ENCODE measurements at regions not wholly inside any gene's neighbourhood (a gene's known extent, or its start where the extent isn't known, plus 50 kb on each side); places are given as distances from the start of the nearest gene placed in this dataset.

- TF ChIP-seq POLR2A (IDR thresholded peaks at IDR 0.05; ENCODE audit: low read depth, low read length) (no peak), POLR2AphosphoS5 (IDR thresholded peaks at IDR 0.05; ENCODE audit: low read depth, low read length) (no peak)
Measured at GRCh38 chr1:194990483-194990882, 1617.8 kb downstream of the KCNT2 start.
